Fibroblast of skin of back (primary cell): ENCODE measurements at regions not wholly inside any gene's neighbourhood (a gene's known extent, or its start where the extent isn't known, plus 50 kb on each side); places are given as distances from the start of the nearest gene placed in this dataset.
"Not testable (repeated sequence)": the region's sequence is repeated elsewhere in the genome, so short reads cannot be mapped to it uniquely, and the experiment has no call there.

Experiments used
- DNase-seq: peaks from one replicate; pipeline ENCODE4 v3.0.0-alpha.2; 2013

- DNase-seq, result no peak
Observed at GRCh38 chr13:54742984-54743383, 1714.4 kb downstream of the OLFM4 start.

GRCh38 chr13:54744747-54745146 is 1716.1 kb downstream of the OLFM4 start:
- no peak for DNase-seq

- DNase-seq, result no peak
Observed at GRCh38 chr13:54750521-54750920, 1721.9 kb downstream of the OLFM4 start.

DNA sequence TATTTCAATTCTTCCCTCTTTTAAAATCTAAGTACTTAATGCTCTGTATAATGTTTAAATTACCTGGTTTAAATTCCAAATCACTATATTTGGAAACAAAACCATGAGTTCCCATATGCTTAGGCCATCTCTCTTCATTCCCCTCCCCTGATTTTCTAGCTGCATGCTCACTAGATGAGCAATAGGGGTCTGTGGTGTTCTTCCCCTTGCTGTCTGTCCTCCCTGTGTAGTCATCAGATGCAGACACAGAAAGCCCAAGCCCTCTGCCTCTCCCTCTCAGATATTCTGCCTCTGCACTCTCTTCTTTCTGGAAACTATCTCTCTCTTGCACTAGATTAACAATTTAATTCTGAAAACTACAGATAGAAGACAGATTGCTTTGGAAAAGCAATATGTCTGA is 1730.2 kb downstream of the OLFM4 start:
- DNase-seq, result no peak

GRCh38 chr13:54768214-54768613 is 1739.6 kb downstream of the OLFM4 start:
- no peak for DNase-seq

- no peak for DNase-seq
Observed at GRCh38 chr13:54775501-54776191, 1747.0 kb downstream of the OLFM4 start.

- no peak for DNase-seq
Observed at GRCh38 chr13:54787754-54788153, 1759.1 kb downstream of the OLFM4 start.

- no peak for DNase-seq
Observed at GRCh38 chr13:54799621-54800226, 1771.1 kb downstream of the OLFM4 start.

DNA sequence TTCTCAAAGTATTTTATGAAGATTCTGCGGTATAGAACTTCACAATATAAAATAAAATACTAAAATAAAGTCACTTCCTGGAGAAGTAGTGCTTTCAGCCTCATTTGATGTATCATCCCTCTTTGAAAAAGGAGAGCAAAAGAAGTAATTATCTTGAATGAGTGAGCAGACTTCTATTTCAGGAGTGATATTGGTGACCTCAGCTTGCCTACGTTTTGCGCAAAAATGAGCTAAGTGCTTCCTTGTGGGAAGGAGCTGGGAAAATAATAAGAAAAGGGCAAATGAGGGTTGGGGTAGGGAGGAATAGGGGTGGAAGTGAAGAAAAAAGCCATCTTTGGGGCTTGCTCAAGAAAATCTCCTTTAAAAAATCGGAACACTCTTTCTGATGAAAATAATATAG is 1773.6 kb downstream of the OLFM4 start:
- no peak for DNase-seq

DNA sequence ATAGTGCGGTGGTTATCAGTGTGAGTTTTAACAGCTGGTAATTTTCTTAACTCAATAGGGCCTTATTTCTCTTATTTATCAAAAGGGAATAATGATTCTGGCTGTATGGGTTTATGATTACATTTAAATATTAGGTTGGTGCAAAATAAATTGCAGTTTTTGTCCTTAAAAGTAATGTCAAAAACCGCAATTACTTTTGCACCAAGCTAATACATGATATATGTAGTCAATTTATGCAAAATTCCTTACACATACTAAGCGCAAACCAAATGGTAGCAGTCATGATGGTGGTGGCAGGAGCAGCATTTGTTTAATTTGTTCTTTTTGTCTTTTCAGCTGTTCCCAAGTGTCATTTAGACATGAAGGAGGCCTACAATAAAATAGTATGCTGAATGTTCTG is 1777.1 kb downstream of the OLFM4 start:
- DNase-seq, result no peak

- not testable (repeated sequence) for DNase-seq
Observed at GRCh38 chr13:54821938-54822470, 1793.4 kb downstream of the OLFM4 start.

- DNase-seq, result not testable (repeated sequence)
Observed at GRCh38 chr13:54829391-54830068, 1800.9 kb downstream of the OLFM4 start.

DNA sequence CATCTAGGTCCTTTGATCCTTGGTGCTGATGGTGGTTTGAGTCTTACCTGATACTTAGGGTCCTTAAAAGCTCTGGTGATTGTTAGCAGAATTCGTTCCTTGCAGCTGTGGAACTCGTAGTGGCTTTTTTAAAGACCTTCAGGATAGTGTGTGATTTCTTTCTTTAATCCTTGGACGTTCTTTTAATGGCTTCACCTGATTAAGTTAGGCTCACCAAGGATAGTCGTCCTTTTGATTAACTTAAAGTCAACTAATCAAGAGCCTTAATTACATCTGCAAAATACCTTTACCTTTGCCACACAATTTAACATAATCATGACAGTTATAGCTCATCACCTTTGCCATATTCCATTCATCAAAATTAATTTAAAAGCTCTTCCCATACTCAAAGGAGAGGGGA is 1807.7 kb downstream of the OLFM4 start:
- no peak for DNase-seq

DNA sequence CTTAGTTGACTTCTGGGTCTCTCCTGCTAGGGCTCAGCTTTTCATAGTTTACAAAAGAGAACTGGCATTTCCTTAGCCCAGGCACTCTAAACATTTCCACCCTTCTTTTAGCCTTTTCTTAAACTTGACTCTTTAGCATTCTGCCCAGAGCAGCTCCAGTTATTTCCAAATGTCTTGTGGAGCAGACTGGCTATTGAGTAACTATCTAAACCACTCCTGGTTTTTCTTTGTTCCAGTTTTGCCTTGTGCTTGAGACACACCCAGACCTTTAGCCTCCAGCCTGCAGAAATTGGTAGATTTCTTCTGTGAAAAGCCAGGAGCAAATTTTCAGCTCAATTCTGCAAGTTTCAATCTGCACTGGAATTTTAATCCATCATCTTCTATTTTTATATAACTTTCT is 1813.1 kb downstream of the OLFM4 start:
- no peak for DNase-seq

- no peak for DNase-seq
Observed at GRCh38 chr13:54845351-54845965, 1816.8 kb downstream of the OLFM4 start.

DNA sequence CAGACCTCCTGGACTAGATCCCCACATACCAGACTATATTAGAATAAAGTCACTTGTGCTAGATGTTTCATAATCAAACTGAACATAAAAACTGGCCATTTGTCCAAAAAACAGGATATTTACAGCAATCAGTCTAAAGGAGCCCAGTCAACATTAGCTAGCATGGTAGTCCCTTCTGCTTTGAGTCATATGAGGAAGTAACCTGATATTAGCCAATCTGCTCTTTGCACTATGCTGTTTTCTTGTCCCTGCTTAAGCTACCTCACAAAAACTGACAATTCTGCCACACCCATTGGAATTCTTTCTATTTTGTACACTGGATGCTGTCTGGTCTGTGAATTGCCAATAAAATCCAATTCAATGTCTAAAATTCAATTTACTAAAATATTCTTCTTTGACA is 1824.2 kb downstream of the OLFM4 start:
- no peak for DNase-seq

- DNase-seq, result no peak
Observed at GRCh38 chr13:54859827-54860226, 1831.2 kb downstream of the OLFM4 start.

DNA sequence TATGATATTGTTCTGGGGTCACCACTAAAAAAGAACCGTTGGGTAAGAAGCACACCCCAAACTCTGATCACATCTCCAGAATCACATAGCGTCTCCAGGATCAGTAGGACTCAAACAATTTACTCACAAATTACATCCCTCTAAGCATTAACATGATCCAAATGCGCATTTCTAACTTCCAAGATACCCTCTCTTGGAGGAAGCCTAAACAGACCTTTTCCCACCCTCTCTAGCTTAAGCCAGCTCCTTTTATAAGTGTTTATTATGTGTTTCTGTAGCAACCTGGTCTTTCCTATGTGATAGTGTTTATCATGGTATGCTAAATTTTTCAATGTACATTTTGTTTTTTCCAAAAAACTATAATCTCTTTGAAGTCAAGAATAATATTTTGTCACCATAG is 1846.5 kb downstream of the OLFM4 start:
- DNase-seq, result no peak

DNA sequence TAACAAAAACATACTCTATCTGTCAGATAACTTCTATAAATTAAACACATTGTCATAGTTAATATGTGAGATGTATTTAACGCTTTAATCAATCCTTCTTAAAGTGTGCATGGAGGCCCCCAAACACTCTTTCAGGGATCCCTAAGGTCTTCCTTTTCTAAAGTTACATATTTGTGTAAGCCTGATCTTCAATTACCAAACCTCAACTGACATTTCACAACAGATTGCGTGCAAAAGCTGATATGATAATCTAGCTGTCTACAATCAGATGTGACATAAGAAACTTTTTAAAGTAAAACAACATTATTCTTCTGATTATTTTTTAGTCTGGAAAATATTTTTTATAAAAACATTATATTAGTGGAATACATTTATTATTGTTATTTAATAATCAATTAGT is 1850.4 kb downstream of the OLFM4 start:
- DNase-seq, result no peak

DNA sequence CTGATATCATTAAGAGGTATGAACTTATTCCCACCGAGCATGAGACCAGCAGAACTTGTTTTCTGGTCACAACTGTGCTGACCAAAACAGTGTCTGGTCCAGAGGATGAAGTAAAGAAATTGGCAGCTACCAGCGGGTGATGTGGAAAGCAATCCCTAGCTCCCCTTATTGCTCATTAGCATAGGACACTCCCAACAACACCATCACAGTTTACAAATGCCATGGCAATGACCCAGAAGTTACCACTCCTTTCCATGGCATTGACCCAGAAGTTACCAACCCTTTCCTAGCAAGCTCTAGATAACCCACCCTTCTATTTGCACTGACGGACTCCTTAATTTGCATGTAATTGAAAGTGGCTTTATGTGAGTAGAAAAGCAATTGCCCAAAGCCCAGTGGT is 1856.1 kb downstream of the OLFM4 start:
- no peak for DNase-seq

- DNase-seq, result no peak
Observed at GRCh38 chr13:54890976-54891375, 1862.4 kb downstream of the OLFM4 start.

GRCh38 chr13:54901316-54901715 is 1872.7 kb downstream of the OLFM4 start:
- DNase-seq, result no peak

GRCh38 chr13:54912367-54912766 is 1883.8 kb downstream of the OLFM4 start:
- no peak for DNase-seq
